ENCODE measurements at regions not wholly inside any gene's neighbourhood (a gene's known extent, or its start where the extent isn't known, plus 50 kb on each side); places are given as distances from the start of the nearest gene placed in this dataset.

DNA sequence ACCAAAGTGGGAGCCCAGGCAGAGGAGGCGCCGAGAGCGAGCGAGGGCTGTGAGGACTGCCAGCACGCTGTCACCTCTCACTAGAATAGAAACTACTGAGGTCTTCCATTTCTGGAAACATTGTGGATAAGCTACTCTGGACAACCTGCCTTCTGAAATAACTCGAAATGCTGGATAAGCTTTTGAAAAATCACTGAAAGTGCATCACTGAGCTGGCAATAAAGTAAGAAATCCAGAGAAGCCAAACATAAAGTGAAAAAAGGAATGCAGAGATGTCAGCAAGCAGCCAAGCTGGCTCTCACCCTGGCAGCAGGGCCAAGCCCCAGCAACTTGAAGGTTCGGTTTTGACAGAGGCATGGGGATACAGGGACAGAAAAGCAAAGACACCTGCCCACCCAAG lies 59.2 kb upstream of the MYLIP start:
- TF ChIP-seq TBL1XR1 (IDR thresholded peaks at IDR 0.05; ENCODE audit: low read depth, low read length) (no peak), USF2 (IDR thresholded peaks at IDR 0.05; ENCODE audit: borderline replicate concordance, low read depth, low read length) (no peak), SP1 (IDR thresholded peaks at IDR 0.05; ENCODE audit: low read depth, low read length) (no peak), CTCF (IDR thresholded peaks at IDR 0.05 in 2 of 3, conservative IDR thresholded peaks at IDR 0.05 in 1 of 3; ENCODE audit: control insufficient read depth in 2 of 3, extremely low read depth in 1 of 3, insufficient read depth in 1 of 3, low read depth in 3 of 3, low read length in 3 of 3) (no peak), KAT2A (conservative IDR thresholded peaks at IDR 0.05; ENCODE audit: control insufficient read depth, low read depth, low read length) (no peak), GABPA (IDR thresholded peaks at IDR 0.05; ENCODE audit: low read depth) (no peak), CEBPB (IDR thresholded peaks at IDR 0.05; ENCODE audit: borderline replicate concordance in 1 of 2, low read depth in 2 of 2, low read length in 2 of 2) (no peak), SRF (IDR thresholded peaks at IDR 0.05; ENCODE audit: low read depth in 2 of 2, low read length in 2 of 2) (no peak), SUPT20H (IDR thresholded peaks at IDR 0.05; ENCODE audit: borderline replicate concordance, control insufficient read depth, low read depth, low read length) (no peak), NR2C2 (IDR thresholded peaks at IDR 0.05; ENCODE audit: borderline replicate concordance, control insufficient read depth, insufficient read length, low read depth) (no peak), EZH2 (IDR thresholded peaks at IDR 0.05; ENCODE audit: borderline replicate concordance, control insufficient read depth, low read depth, low read length) (no peak)
- TF ChIP-seq, protein P1, sequence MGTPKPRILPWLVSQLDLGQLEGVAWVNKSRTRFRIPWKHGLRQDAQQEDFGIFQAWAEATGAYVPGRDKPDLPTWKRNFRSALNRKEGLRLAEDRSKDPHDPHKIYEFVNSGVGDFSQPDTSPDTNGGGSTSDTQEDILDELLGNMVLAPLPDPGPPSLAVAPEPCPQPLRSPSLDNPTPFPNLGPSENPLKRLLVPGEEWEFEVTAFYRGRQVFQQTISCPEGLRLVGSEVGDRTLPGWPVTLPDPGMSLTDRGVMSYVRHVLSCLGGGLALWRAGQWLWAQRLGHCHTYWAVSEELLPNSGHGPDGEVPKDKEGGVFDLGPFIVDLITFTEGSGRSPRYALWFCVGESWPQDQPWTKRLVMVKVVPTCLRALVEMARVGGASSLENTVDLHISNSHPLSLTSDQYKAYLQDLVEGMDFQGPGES (IDR thresholded peaks at IDR 0.05), result no peak

Data from GM12878 (cell line).